ENCODE measurements at regions not wholly inside any gene's neighbourhood (a gene's known extent, or its start where the extent isn't known, plus 50 kb on each side); places are given as distances from the start of the nearest gene placed in this dataset.

- no peak for DNase-seq
These were observed 202.8 kb downstream of the TFCP2L1 start for GRCh38 chr2:121082191-121082590.

- DNase-seq, result no peak
These were observed 200.8 kb downstream of the TFCP2L1 start for GRCh38 chr2:121084130-121084680.

GRCh38 chr2:121085801-121086200 lies 199.2 kb downstream of the TFCP2L1 start:
- DNase-seq, result peak; percentile 66

GRCh38 chr2:121086450-121086849 lies 198.6 kb downstream of the TFCP2L1 start:
- no peak for DNase-seq

- DNase-seq, result no peak
These were observed 197.9 kb downstream of the TFCP2L1 start for GRCh38 chr2:121087117-121087516.

- peak; percentile 91 for DNase-seq
These were observed 196.5 kb downstream of the TFCP2L1 start for GRCh38 chr2:121088251-121089165.

GRCh38 chr2:121089166-121089510 lies 195.9 kb downstream of the TFCP2L1 start:
- DNase-seq, result no peak

- no peak for DNase-seq
These were observed 194.8 kb downstream of the TFCP2L1 start for GRCh38 chr2:121090088-121090715.

- no peak for DNase-seq
These were observed 192.9 kb downstream of the TFCP2L1 start for GRCh38 chr2:121092095-121092494.

GRCh38 chr2:121093692-121094091 lies 191.3 kb downstream of the TFCP2L1 start:
- peak; percentile 27 for DNase-seq

- no peak for DNase-seq
These were observed 190.9 kb downstream of the TFCP2L1 start for GRCh38 chr2:121094101-121094500.

- DNase-seq, result no peak
These were observed 190.2 kb downstream of the TFCP2L1 start for GRCh38 chr2:121094845-121095244.

- peak; percentile 88 for DNase-seq
These were observed 189.5 kb downstream of the TFCP2L1 start for GRCh38 chr2:121095257-121096080.

- DNase-seq, result peak; percentile 24
These were observed 188.4 kb downstream of the TFCP2L1 start for GRCh38 chr2:121096611-121097010.

- DNase-seq, result no peak
These were observed 186.4 kb downstream of the TFCP2L1 start for GRCh38 chr2:121098556-121098955.

- peak; percentile 52 for DNase-seq
These were observed 185.4 kb downstream of the TFCP2L1 start for GRCh38 chr2:121099329-121100290.

GRCh38 chr2:121101093-121101715 lies 183.8 kb downstream of the TFCP2L1 start:
- peak; percentile 82 for DNase-seq

- no peak for DNase-seq
These were observed 182.1 kb downstream of the TFCP2L1 start for GRCh38 chr2:121102941-121103340.

GRCh38 chr2:121103960-121104359 lies 181.0 kb downstream of the TFCP2L1 start:
- DNase-seq, result no peak

GRCh38 chr2:121104721-121105141 lies 180.3 kb downstream of the TFCP2L1 start:
- DNase-seq, result no peak

GRCh38 chr2:121110924-121111323 lies 174.1 kb downstream of the TFCP2L1 start:
- no peak for DNase-seq
